ENCODE measurements at regions not wholly inside any gene's neighbourhood (a gene's known extent, or its start where the extent isn't known, plus 50 kb on each side); places are given as distances from the start of the nearest gene placed in this dataset.

DNA sequence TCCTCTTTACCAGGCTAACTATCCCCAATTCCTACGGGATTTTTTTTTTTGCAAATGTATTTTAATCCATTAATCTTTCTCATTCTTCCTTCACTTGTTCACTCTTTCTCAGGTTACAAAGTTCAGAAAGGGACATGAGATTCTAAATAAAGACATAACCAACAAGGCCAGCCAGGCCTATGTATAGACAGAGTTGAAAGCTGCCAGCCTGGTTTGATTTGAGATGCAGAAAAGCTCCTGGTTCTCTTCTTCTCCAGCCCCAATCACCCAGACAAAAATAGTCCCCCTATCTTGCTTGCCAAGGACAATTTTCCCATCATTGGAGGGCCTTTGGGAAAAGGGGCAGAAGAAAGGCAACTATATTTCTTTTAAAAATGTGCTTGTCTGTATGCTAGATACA lies 398.8 kb downstream of the NFIB start:
- TF ChIP-seq, protein P1, sequence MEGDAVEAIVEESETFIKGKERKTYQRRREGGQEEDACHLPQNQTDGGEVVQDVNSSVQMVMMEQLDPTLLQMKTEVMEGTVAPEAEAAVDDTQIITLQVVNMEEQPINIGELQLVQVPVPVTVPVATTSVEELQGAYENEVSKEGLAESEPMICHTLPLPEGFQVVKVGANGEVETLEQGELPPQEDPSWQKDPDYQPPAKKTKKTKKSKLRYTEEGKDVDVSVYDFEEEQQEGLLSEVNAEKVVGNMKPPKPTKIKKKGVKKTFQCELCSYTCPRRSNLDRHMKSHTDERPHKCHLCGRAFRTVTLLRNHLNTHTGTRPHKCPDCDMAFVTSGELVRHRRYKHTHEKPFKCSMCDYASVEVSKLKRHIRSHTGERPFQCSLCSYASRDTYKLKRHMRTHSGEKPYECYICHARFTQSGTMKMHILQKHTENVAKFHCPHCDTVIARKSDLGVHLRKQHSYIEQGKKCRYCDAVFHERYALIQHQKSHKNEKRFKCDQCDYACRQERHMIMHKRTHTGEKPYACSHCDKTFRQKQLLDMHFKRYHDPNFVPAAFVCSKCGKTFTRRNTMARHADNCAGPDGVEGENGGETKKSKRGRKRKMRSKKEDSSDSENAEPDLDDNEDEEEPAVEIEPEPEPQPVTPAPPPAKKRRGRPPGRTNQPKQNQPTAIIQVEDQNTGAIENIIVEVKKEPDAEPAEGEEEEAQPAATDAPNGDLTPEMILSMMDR (optimal IDR thresholded peaks at IDR 0.05 in 1 of 3, IDR thresholded peaks at IDR 0.05 in 1 of 3, conservative IDR thresholded peaks at IDR 0.05 in 1 of 3; ENCODE audit: extremely low read depth in 1 of 3, insufficient read depth in 2 of 3, low read length in 3 of 3) = no peak
- no peak for TF ChIP-seq EZH2 (IDR thresholded peaks at IDR 0.05; ENCODE audit: low read length)

Measured in keratinocyte (primary cell).